ENCODE measurements at regions not wholly inside any gene's neighbourhood (a gene's known extent, or its start where the extent isn't known, plus 50 kb on each side); places are given as distances from the start of the nearest gene placed in this dataset.
"Not testable (repeated sequence)": the region's sequence is repeated elsewhere in the genome, so short reads cannot be mapped to it uniquely, and the experiment has no call there.

DNA sequence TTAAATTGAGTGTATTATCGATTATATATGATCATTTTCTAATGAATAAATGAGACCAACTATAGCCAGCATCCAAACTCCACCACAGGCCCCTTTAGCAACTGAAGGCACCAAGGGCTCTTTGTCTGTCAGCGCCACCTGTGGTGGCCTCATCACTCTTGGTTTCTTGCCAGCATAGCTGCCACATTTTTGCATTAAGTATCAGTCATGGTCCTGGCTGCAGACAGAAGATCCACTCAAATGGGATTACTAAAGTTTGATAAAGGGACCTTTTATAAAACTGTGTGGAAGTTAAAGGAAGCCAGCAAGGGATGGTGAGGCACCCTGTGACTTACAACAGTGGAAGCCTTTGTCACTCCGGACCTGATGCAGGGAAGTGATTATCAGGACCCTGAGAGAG, 162.9 kb downstream of the C6orf118 start:
- Mint-ChIP-seq H3K27ac (ENCODE audit: unreplicated experiment) (no peak overlapping the region), H3K9me3 (ENCODE audit: unreplicated experiment) (no peaks in the 10 kb centered on the region), H3K27me3 (ENCODE audit: unreplicated experiment) (no peaks in the 10 kb centered on the region), H3K4me3 (ENCODE audit: unreplicated experiment) (no peak overlapping the region), H3K4me1 (ENCODE audit: unreplicated experiment) (no peaks in the 10 kb centered on the region), H3K36me3 (ENCODE audit: low read depth, unreplicated experiment) (no peaks in the 10 kb centered on the region)
- DNase-seq (ENCODE audit: low spot score) = no peak
- TF ChIP-seq, protein P1, sequence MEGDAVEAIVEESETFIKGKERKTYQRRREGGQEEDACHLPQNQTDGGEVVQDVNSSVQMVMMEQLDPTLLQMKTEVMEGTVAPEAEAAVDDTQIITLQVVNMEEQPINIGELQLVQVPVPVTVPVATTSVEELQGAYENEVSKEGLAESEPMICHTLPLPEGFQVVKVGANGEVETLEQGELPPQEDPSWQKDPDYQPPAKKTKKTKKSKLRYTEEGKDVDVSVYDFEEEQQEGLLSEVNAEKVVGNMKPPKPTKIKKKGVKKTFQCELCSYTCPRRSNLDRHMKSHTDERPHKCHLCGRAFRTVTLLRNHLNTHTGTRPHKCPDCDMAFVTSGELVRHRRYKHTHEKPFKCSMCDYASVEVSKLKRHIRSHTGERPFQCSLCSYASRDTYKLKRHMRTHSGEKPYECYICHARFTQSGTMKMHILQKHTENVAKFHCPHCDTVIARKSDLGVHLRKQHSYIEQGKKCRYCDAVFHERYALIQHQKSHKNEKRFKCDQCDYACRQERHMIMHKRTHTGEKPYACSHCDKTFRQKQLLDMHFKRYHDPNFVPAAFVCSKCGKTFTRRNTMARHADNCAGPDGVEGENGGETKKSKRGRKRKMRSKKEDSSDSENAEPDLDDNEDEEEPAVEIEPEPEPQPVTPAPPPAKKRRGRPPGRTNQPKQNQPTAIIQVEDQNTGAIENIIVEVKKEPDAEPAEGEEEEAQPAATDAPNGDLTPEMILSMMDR (IDR thresholded peaks at IDR 0.05; ENCODE audit: unreplicated experiment) = no peak

DNA sequence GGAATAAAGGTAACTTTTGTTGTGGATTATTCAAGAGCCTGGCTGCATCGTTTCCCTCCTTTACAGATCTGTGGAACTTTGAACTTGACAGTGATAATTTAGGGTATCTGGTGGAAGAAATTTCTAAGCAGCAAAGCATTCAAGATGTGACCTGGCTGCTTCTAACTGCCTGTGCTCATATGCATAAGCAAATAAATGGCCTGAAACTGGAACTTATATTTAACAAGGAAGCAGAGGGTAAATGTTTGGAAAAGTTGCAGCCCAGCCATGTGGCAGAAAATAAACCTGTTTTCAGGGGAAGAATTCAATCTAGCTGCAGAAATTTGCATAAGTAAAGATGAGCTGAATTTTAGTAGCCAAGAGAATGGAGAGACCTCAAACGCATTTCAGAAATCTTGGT, 173.5 kb downstream of the C6orf118 start:
- Mint-ChIP-seq H3K27ac (ENCODE audit: unreplicated experiment) (no peak overlapping the region), H3K4me3 (ENCODE audit: unreplicated experiment) (no peak overlapping the region), H3K9me3 (ENCODE audit: unreplicated experiment) (peaks cover 4% of the 10 kb centered on the region), H3K27me3 (ENCODE audit: unreplicated experiment) (no peaks in the 10 kb centered on the region), H3K4me1 (ENCODE audit: unreplicated experiment) (no peaks in the 10 kb centered on the region), H3K36me3 (ENCODE audit: low read depth, unreplicated experiment) (peaks cover 3% of the 10 kb centered on the region)
- no peak for DNase-seq (ENCODE audit: low spot score)
- TF ChIP-seq, protein P1 (IDR thresholded peaks at IDR 0.05; ENCODE audit: unreplicated experiment) = no peak

GRCh38 chr6:165129086-165129485, 180.3 kb downstream of the C6orf118 start:
- TF ChIP-seq, protein P1 (IDR thresholded peaks at IDR 0.05; ENCODE audit: unreplicated experiment) = no peak
- Mint-ChIP-seq H3K27ac (ENCODE audit: unreplicated experiment) (no peak overlapping the region), H3K36me3 (ENCODE audit: low read depth, unreplicated experiment) (peaks cover 3% of the 10 kb centered on the region), H3K4me1 (ENCODE audit: unreplicated experiment) (no peaks in the 10 kb centered on the region), H3K9me3 (ENCODE audit: unreplicated experiment) (no peaks in the 10 kb centered on the region), H3K27me3 (ENCODE audit: unreplicated experiment) (no peaks in the 10 kb centered on the region), H3K4me3 (ENCODE audit: unreplicated experiment) (no peak overlapping the region)
- DNase-seq (ENCODE audit: low spot score) = no peak

GRCh38 chr6:165127743-165128142, 181.7 kb downstream of the C6orf118 start:
- not testable (repeated sequence) for H3K27me3 Mint-ChIP-seq (ENCODE audit: unreplicated experiment); H3K36me3 Mint-ChIP-seq (ENCODE audit: low read depth, unreplicated experiment); H3K27ac Mint-ChIP-seq (ENCODE audit: unreplicated experiment); DNase-seq (ENCODE audit: low spot score); H3K4me1 Mint-ChIP-seq (ENCODE audit: unreplicated experiment); H3K9me3 Mint-ChIP-seq (ENCODE audit: unreplicated experiment); H3K4me3 Mint-ChIP-seq (ENCODE audit: unreplicated experiment)

DNA sequence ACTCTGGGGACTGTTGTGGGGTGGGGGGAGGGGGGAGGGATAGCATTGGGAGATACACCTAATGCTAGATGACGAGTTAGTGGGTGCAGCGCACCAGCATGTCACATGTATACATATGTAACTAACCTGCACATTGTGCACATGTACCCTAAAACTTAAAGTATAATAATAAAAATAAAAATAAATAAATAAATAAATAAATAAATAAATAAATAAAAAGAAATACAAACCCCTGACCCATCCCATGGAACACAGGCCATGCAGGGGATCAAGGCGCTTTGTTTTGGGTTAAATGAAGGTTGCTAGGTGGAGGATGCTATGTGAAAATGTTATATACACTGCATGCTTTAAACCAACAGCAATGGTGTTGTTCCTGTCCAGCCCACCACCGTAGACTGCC, 184.7 kb downstream of the C6orf118 start:
- not testable (repeated sequence) for H3K4me1 Mint-ChIP-seq (ENCODE audit: unreplicated experiment); H3K27ac Mint-ChIP-seq (ENCODE audit: unreplicated experiment); H3K4me3 Mint-ChIP-seq (ENCODE audit: unreplicated experiment); DNase-seq (ENCODE audit: low spot score); H3K36me3 Mint-ChIP-seq (ENCODE audit: low read depth, unreplicated experiment); H3K9me3 Mint-ChIP-seq (ENCODE audit: unreplicated experiment); H3K27me3 Mint-ChIP-seq (ENCODE audit: unreplicated experiment)

- DNase-seq (ENCODE audit: low spot score) = no peak
- TF ChIP-seq, protein P1 (IDR thresholded peaks at IDR 0.05; ENCODE audit: unreplicated experiment) = no peak
- Mint-ChIP-seq H3K4me3 (ENCODE audit: unreplicated experiment) (no peak overlapping the region), H3K27me3 (ENCODE audit: unreplicated experiment) (no peaks in the 10 kb centered on the region), H3K4me1 (ENCODE audit: unreplicated experiment) (peaks cover 5% of the 10 kb centered on the region), H3K36me3 (ENCODE audit: low read depth, unreplicated experiment) (no peaks in the 10 kb centered on the region), H3K9me3 (ENCODE audit: unreplicated experiment) (no peaks in the 10 kb centered on the region), H3K27ac (ENCODE audit: unreplicated experiment) (peak overlapping the region; percentile 64)
Observed at GRCh38 chr6:165119231-165120020, 190.0 kb downstream of the C6orf118 start.
